GM19324 (cell line): ENCODE measurements at regions not wholly inside any gene's neighbourhood (a gene's known extent, or its start where the extent isn't known, plus 50 kb on each side); places are given as distances from the start of the nearest gene placed in this dataset.

ENCODE experiments used
- ATAC-seq: cut with Tn5 transposase; IDR thresholded peaks from one replicate; pipeline ENCODE4 v1.9.1; 2021; ENCODE audit warnings: mild to moderate bottlenecking, moderate library complexity; ENCODE audit not compliant: unreplicated experiment, low FRiP score

- ATAC-seq: no peak
Measured at GRCh38 chr1:224564454-224565084, 51.5 kb upstream of the CNIH3 start.

GRCh38 chr1:224565186-224565585 lies 50.9 kb upstream of the CNIH3 start:
- ATAC-seq: no peak

- ATAC-seq: no peak
Measured at GRCh38 chr1:224565611-224566406, 50.3 kb upstream of the CNIH3 start.
